ENCODE measurements at regions not wholly inside any gene's neighbourhood (a gene's known extent, or its start where the extent isn't known, plus 50 kb on each side); places are given as distances from the start of the nearest gene placed in this dataset.

GRCh38 chr4:3818371-3818770, 52.2 kb downstream of the ADRA2C start:
- CTCF ChIA-PET: no interaction called here
- no peak for TF ChIP-seq L3MBTL2 (conservative IDR thresholded peaks at IDR 0.05)
- no peak for TF ChIP-seq FOXM1 (IDR thresholded peaks at IDR 0.05; ENCODE audit: borderline replicate concordance)
- TF ChIP-seq SUZ12 (IDR thresholded peaks at IDR 0.05): no peak
- TF ChIP-seq PKNOX1 (IDR thresholded peaks at IDR 0.05): no peak
- no peak for TF ChIP-seq FOXA1 (IDR thresholded peaks at IDR 0.05)
- no peak for TF ChIP-seq FOXK2 (IDR thresholded peaks at IDR 0.05)
- TF ChIP-seq ZNF384 (IDR thresholded peaks at IDR 0.05): no peak
- no peak for TF ChIP-seq ARNT (IDR thresholded peaks at IDR 0.05)
- no peak for TF ChIP-seq TARDBP (IDR thresholded peaks at IDR 0.05)
- no peak for TF ChIP-seq LEF1 (IDR thresholded peaks at IDR 0.05; ENCODE audit: borderline replicate concordance)
- no peak for TF ChIP-seq HDGF (IDR thresholded peaks at IDR 0.05; ENCODE audit: borderline replicate concordance)
- no peak for TF ChIP-seq SP1 (IDR thresholded peaks at IDR 0.05)
- no peak for TF ChIP-seq ELF4 (IDR thresholded peaks at IDR 0.05)
- TF ChIP-seq CTBP1 (IDR thresholded peaks at IDR 0.05; ENCODE audit: borderline replicate concordance): no peak
- no peak for TF ChIP-seq BHLHE40 (IDR thresholded peaks at IDR 0.05; ENCODE audit: borderline replicate concordance)
- POLR2A ChIA-PET: no interaction called here
- no peak for DNase-seq (ENCODE audit: extremely low spot score)

- DNase-seq (ENCODE audit: extremely low spot score): no peak
These were observed 53.2 kb downstream of the ADRA2C start for GRCh38 chr4:3819210-3819919.

GRCh38 chr4:3820016-3820805, 54.0 kb downstream of the ADRA2C start:
- ChIA-PET POLR2A (no interaction called here), CTCF (no interaction called here)
- TF ChIP-seq FOXA1 (IDR thresholded peaks at IDR 0.05): no peak
- no peak for TF ChIP-seq FOXK2 (IDR thresholded peaks at IDR 0.05)
- TF ChIP-seq TARDBP (IDR thresholded peaks at IDR 0.05): no peak
- no peak for TF ChIP-seq SP1 (IDR thresholded peaks at IDR 0.05)
- no peak for TF ChIP-seq BHLHE40 (IDR thresholded peaks at IDR 0.05; ENCODE audit: borderline replicate concordance)
- no peak for TF ChIP-seq ZNF384 (IDR thresholded peaks at IDR 0.05)
- TF ChIP-seq CTBP1 (IDR thresholded peaks at IDR 0.05; ENCODE audit: borderline replicate concordance): no peak
- TF ChIP-seq ARNT (IDR thresholded peaks at IDR 0.05): no peak
- TF ChIP-seq HDGF (IDR thresholded peaks at IDR 0.05; ENCODE audit: borderline replicate concordance): no peak
- TF ChIP-seq ELF4 (IDR thresholded peaks at IDR 0.05): no peak
- TF ChIP-seq SUZ12 (IDR thresholded peaks at IDR 0.05): no peak
- TF ChIP-seq L3MBTL2 (conservative IDR thresholded peaks at IDR 0.05): no peak
- TF ChIP-seq LEF1 (IDR thresholded peaks at IDR 0.05; ENCODE audit: borderline replicate concordance): no peak
- TF ChIP-seq FOXM1 (IDR thresholded peaks at IDR 0.05; ENCODE audit: borderline replicate concordance): no peak
- no peak for TF ChIP-seq NFRKB (IDR thresholded peaks at IDR 0.05)
- no peak for TF ChIP-seq PKNOX1 (IDR thresholded peaks at IDR 0.05)

More at GRCh38 chr4:3819210-3819919, 53.2 kb downstream of the ADRA2C start:
- no peak for TF ChIP-seq TARDBP (IDR thresholded peaks at IDR 0.05)
- TF ChIP-seq PKNOX1 (IDR thresholded peaks at IDR 0.05): no peak
- TF ChIP-seq HDGF (IDR thresholded peaks at IDR 0.05; ENCODE audit: borderline replicate concordance): no peak
- no peak for TF ChIP-seq SUZ12 (IDR thresholded peaks at IDR 0.05)
- TF ChIP-seq L3MBTL2 (conservative IDR thresholded peaks at IDR 0.05): no peak
- no peak for TF ChIP-seq ELF4 (IDR thresholded peaks at IDR 0.05)
- no peak for TF ChIP-seq FOXK2 (IDR thresholded peaks at IDR 0.05)
- TF ChIP-seq FOXA1 (IDR thresholded peaks at IDR 0.05): no peak
- no peak for TF ChIP-seq SP1 (IDR thresholded peaks at IDR 0.05)
- TF ChIP-seq FOXM1 (IDR thresholded peaks at IDR 0.05; ENCODE audit: borderline replicate concordance): no peak
- no peak for TF ChIP-seq LEF1 (IDR thresholded peaks at IDR 0.05; ENCODE audit: borderline replicate concordance)
- TF ChIP-seq NFRKB (IDR thresholded peaks at IDR 0.05): no peak
- no peak for TF ChIP-seq CTBP1 (IDR thresholded peaks at IDR 0.05; ENCODE audit: borderline replicate concordance)
- TF ChIP-seq ZNF384 (IDR thresholded peaks at IDR 0.05): no peak
- no peak for TF ChIP-seq BHLHE40 (IDR thresholded peaks at IDR 0.05; ENCODE audit: borderline replicate concordance)
- TF ChIP-seq ARNT (IDR thresholded peaks at IDR 0.05): no peak
- ChIA-PET CTCF (no interaction called here), POLR2A (no interaction called here)

GRCh38 chr4:3820806-3821579, 54.8 kb downstream of the ADRA2C start:
- DNase-seq (ENCODE audit: extremely low spot score): no peak
- ChIA-PET POLR2A (no interaction called here), CTCF (interaction anchor here (0.6 to 0.8 kb wide), 2 partner anchors 16 to 55 kb away, joined by 3 read pairs; no protein-coding TSS in a partner anchor)
- TF ChIP-seq ZNF384 (IDR thresholded peaks at IDR 0.05) (no peak), NFRKB (IDR thresholded peaks at IDR 0.05) (no peak), TARDBP (IDR thresholded peaks at IDR 0.05) (no peak), PKNOX1 (IDR thresholded peaks at IDR 0.05) (no peak), LEF1 (IDR thresholded peaks at IDR 0.05; ENCODE audit: borderline replicate concordance) (no peak), SUZ12 (IDR thresholded peaks at IDR 0.05) (no peak), BHLHE40 (IDR thresholded peaks at IDR 0.05; ENCODE audit: borderline replicate concordance) (no peak), HDGF (IDR thresholded peaks at IDR 0.05; ENCODE audit: borderline replicate concordance) (no peak), L3MBTL2 (conservative IDR thresholded peaks at IDR 0.05) (no peak), FOXA1 (IDR thresholded peaks at IDR 0.05) (no peak), ELF4 (IDR thresholded peaks at IDR 0.05) (no peak), FOXK2 (IDR thresholded peaks at IDR 0.05) (no peak), FOXM1 (IDR thresholded peaks at IDR 0.05; ENCODE audit: borderline replicate concordance) (no peak), SP1 (IDR thresholded peaks at IDR 0.05) (no peak), ARNT (IDR thresholded peaks at IDR 0.05) (no peak), CTBP1 (IDR thresholded peaks at IDR 0.05; ENCODE audit: borderline replicate concordance) (no peak)

More at GRCh38 chr4:3820016-3820805, 54.0 kb downstream of the ADRA2C start:
- no peak for DNase-seq (ENCODE audit: extremely low spot score)
